ENCODE measurements at regions not wholly inside any gene's neighbourhood (a gene's known extent, or its start where the extent isn't known, plus 50 kb on each side); places are given as distances from the start of the nearest gene placed in this dataset.
A peak's percentile ranks its signal among the peaks of the same experiment; 100 is the strongest.
"Not testable (repeated sequence)": the region's sequence is repeated elsewhere in the genome, so short reads cannot be mapped to it uniquely, and the experiment has no call there.

DNA sequence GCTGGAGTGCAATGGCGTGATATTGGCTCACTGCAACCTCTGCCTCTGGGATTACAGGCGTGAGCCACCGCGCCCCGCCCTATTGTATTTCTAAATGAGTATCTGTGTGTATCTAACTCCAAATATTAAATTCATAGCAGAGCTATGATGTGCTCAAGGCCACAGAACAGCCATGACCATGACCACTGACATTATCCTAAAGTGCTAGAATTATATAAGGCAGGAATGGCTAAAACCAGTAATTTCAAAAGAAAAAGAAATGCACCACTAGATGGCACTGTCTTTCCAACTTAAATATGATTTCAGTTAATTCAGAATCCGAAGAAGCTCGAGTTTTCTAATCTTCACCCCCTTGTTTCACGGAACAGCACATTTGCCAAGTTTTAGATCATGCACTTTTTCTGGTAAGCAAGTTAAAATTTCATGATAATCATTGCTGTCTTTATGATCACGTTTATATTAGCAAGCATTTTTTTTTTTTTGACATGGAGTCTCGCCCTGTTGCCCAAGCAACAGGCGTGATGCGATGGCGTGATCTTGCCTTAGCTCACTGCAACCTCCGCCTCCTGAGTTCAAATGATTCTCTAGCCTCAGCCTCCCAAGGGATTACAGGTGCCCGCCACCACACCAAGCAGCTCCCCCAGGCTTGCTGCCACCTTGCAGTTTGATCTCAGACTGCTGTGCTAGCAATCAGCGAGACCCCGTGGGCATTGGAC, 65.3 kb downstream of the OR13A1 start:
- Histone ChIP-seq H3K27me3 (replicated peaks; ENCODE audit: insufficient read depth) (no peaks in the 10 kb centered on the region), H3K27ac (no peak overlapping the region), H3K9me3 (no peaks in the 10 kb centered on the region), H3K4me1 (ENCODE audit: control insufficient read depth in 1 of 2, low read depth in 2 of 2) (peaks cover 0 to 6% of the 10 kb centered on the region in 2 donors), H3K36me3 (no peaks in the 10 kb centered on the region), H3K4me3 (peak overlapping the region; percentile 42)
- no peak for DNase-seq (ENCODE audit: low spot score)
- TF ChIP-seq, protein P1, sequence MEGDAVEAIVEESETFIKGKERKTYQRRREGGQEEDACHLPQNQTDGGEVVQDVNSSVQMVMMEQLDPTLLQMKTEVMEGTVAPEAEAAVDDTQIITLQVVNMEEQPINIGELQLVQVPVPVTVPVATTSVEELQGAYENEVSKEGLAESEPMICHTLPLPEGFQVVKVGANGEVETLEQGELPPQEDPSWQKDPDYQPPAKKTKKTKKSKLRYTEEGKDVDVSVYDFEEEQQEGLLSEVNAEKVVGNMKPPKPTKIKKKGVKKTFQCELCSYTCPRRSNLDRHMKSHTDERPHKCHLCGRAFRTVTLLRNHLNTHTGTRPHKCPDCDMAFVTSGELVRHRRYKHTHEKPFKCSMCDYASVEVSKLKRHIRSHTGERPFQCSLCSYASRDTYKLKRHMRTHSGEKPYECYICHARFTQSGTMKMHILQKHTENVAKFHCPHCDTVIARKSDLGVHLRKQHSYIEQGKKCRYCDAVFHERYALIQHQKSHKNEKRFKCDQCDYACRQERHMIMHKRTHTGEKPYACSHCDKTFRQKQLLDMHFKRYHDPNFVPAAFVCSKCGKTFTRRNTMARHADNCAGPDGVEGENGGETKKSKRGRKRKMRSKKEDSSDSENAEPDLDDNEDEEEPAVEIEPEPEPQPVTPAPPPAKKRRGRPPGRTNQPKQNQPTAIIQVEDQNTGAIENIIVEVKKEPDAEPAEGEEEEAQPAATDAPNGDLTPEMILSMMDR (IDR thresholded peaks at IDR 0.05), result peak; percentile 50
- ATAC-seq (ENCODE audit: insufficient number of reproducible peaks, low FRiP score, low read depth), result peak; percentile 54

DNA sequence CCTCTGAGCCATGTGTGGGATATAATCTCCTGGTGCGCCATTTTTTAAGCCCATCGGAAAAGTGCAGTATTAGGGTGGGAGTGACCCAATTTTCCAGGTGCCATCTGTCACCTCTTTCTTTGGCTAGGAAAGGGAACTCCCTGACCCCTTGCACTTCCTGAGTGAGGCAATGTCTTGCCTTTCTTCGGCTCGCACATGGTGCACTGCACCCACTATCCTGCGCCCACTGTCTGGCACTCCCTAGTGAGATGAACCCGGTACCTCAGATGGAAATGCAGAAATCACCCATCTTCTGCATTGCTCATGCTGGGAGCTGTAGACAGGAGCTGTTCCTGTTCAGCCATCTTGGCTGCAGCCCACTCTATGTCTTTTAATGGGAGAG, 64.7 kb downstream of the OR13A1 start:
- DNase-seq (ENCODE audit: low spot score); ATAC-seq (ENCODE audit: insufficient number of reproducible peaks, low FRiP score, low read depth); H3K27me3 ChIP-seq (replicated peaks; ENCODE audit: insufficient read depth); H3K9me3 ChIP-seq; H3K36me3 ChIP-seq; H3K4me3 ChIP-seq; H3K4me1 ChIP-seq (ENCODE audit: control insufficient read depth in 1 of 2, low read depth in 2 of 2); H3K27ac ChIP-seq: not testable (repeated sequence)
